B cell (primary cell): ENCODE measurements at regions not wholly inside any gene's neighbourhood (a gene's known extent, or its start where the extent isn't known, plus 50 kb on each side); places are given as distances from the start of the nearest gene placed in this dataset.

Experiments
- ATAC-seq: fragments of 200-7000 bp; cut with Tn5 transposase; one replicate; pipeline ENCODE4 v1.10.0; 2021; ENCODE audit warnings: low read depth, mild to moderate bottlenecking, moderate number of reproducible peaks, moderate library complexity
- CTCF ChIA-PET: fragments of 350-600 bp; sonication (Branson Sonifier 250); formaldehyde crosslinking; loops from one replicate; lab custom pipeline; 2021; ENCODE audit warnings: antibody characterized with exemption, inconsistent platforms; lab: Charles Lee
- POLR2A ChIA-PET: fragments of 350-600 bp; sonication (Branson Sonifier 250); formaldehyde crosslinking; loops from one replicate; lab custom pipeline; 2021; ENCODE audit warnings: antibody characterized with exemption; lab: Charles Lee
- DNase-seq: peaks from one replicate; pipeline ENCODE4 v3.0.0; 2013
- H2AFZ ChIP-seq: 2 replicates; pipeline ENCODE4 v1.6.1; 2012; ENCODE audit warnings: mild to moderate bottlenecking, low read depth, low read length; ENCODE audit not compliant: insufficient read depth, poor library complexity, severe bottlenecking
- H3K27ac ChIP-seq, 2 donors: 1 replicate in 1 of 2; 2 replicates in 1 of 2; pipeline ENCODE4 v1.5.1; 2012 to 2013; ENCODE audit warnings: low read length in 2 of 2, mild to moderate bottlenecking in 2 of 2, moderate library complexity in 1 of 2
- H3K27me3 ChIP-seq, 4 experiments: fragments of 200-600 bp in 1 of 4; sonication (generic) in 1 of 4; replicated peaks in 1 of 4; 1 replicate in 2 of 4; 2 replicates in 2 of 4; pipeline versions ENCODE4 v1.6.1 to v1.7.0; 2013 to 2016; ENCODE audit warnings: low read length in 3 of 4, mild to moderate bottlenecking in 2 of 4, mixed read lengths in 1 of 4, moderate library complexity in 1 of 4; ENCODE audit not compliant: insufficient read depth in 4 of 4, control insufficient read depth in 3 of 4; ENCODE audit errors: control extremely low read depth in 1 of 4
- H3K36me3 ChIP-seq, 2 experiments: replicated peaks in 1 of 2; 1 replicate in 1 of 2; 2 replicates in 1 of 2; pipeline versions ENCODE4 v1.6.1 to v1.7.1; 2013; ENCODE audit warnings: low read length in 1 of 2; ENCODE audit not compliant: insufficient read depth in 2 of 2, control insufficient read depth in 1 of 2; ENCODE audit errors: control extremely low read depth in 1 of 2, extremely low read depth in 1 of 2
- H3K4me1 ChIP-seq, 2 donors: fragments of 200-600 bp in 1 of 2; sonication (generic) in 1 of 2; 1 replicate in 1 of 2; 2 replicates in 1 of 2; pipeline versions ENCODE4 v1.5.1 to v1.6.1; 2013 to 2017; ENCODE audit warnings: low read length in 2 of 2; ENCODE audit not compliant: control insufficient read depth in 2 of 2, insufficient read depth in 2 of 2
- H3K4me2 ChIP-seq: replicated peaks from 2 replicates; pipeline ENCODE3; 2012; ENCODE audit warnings: mild to moderate bottlenecking, low read depth, low read length; ENCODE audit not compliant: poor library complexity, severe bottlenecking
- H3K4me3 ChIP-seq, 5 experiments: fragments of 200-600 bp in 1 of 5; sonication (generic) in 1 of 5; 1 replicate in 3 of 5; 2 replicates in 2 of 5; pipeline versions ENCODE4 v1.5.1 to v1.7.0; 2011 to 2016; ENCODE audit warnings: low read length in 4 of 5, mild to moderate bottlenecking in 4 of 5, low read depth in 2 of 5, control low read depth in 1 of 5, moderate library complexity in 1 of 5; ENCODE audit not compliant: insufficient read depth in 1 of 5; ENCODE audit errors: control extremely low read depth in 1 of 5, extremely low read depth in 1 of 5
- H3K79me2 ChIP-seq: fragments of 200-600 bp; sonication (generic); one replicate; pipeline ENCODE4 v1.6.0; 2016; ENCODE audit warnings: low read length; ENCODE audit not compliant: control insufficient read depth, insufficient read depth
- H3K9ac ChIP-seq: fragments of 200-600 bp; sonication (generic); 2 replicates; pipeline ENCODE4 v1.6.1; 2017; ENCODE audit warnings: mild to moderate bottlenecking, low read length, moderate library complexity
- H3K9me3 ChIP-seq, 3 donors: one replicate each; pipeline versions ENCODE4 v1.6.1 to v1.7.1; 2013; ENCODE audit warnings: low read length in 2 of 3; ENCODE audit not compliant: control insufficient read depth in 2 of 3, insufficient read depth in 1 of 3; ENCODE audit errors: control extremely low read depth in 1 of 3
- H4K20me1 ChIP-seq: 2 replicates; pipeline ENCODE4 v1.6.0; 2012; ENCODE audit warnings: mild to moderate bottlenecking, low read length; ENCODE audit not compliant: insufficient read depth, control insufficient read depth, poor library complexity, severe bottlenecking
- H3K27ac Mint-ChIP-seq: one replicate; pipeline ENCODE4 v1.8.0; 2021; ENCODE audit warnings: mixed read lengths
- H3K27me3 Mint-ChIP-seq: one replicate; pipeline ENCODE4 v1.8.0; 2021; ENCODE audit warnings: mixed read lengths
- H3K4me1 Mint-ChIP-seq: one replicate; pipeline ENCODE4 v1.8.0; 2021; ENCODE audit warnings: mixed read lengths
- H3K4me3 Mint-ChIP-seq: one replicate; pipeline ENCODE4 v1.8.0; 2021; ENCODE audit warnings: mixed read lengths
- H3K9me3 Mint-ChIP-seq: one replicate; pipeline ENCODE4 v1.8.0; 2022; ENCODE audit warnings: mixed read lengths; ENCODE audit not compliant: insufficient read depth
- CTCF ChIP-seq: fragments of 200-600 bp; IDR thresholded peaks from one replicate; pipeline ENCODE4 v1.8.0; 2022; ENCODE audit warnings: antibody characterized with exemption, mild to moderate bottlenecking
- EZH2 ChIP-seq: IDR thresholded peaks from 2 replicates; pipeline ENCODE4 v1.6.1; 2012; ENCODE audit warnings: borderline replicate concordance, low read depth, mild to moderate bottlenecking, moderate library complexity, low read length; ENCODE audit not compliant: insufficient read depth, poor library complexity, severe bottlenecking
- WGBS: methylation state at CpG from one replicate; pipeline ENCODE4 v1.1.5; 2013; ENCODE audit warnings: missing lambda C conversion rate; ENCODE audit not compliant: insufficient coverage; 5-methylcytosine and 5-hydroxymethylcytosine counted together
- intact Hi-C: fragments of 100-400 bp; cut with micrococcal nuclease; formaldehyde crosslinking; loops from one replicate; pipeline ENCODE4 v1.10.0; 2022

GRCh38 chr6:93087606-93088005 is 331.8 kb downstream of the EPHA7 start:
- Mint-ChIP-seq H3K4me3 (no peak overlapping the region), H3K4me1 (no peaks in the 10 kb centered on the region), H3K9me3 (no peaks in the 10 kb centered on the region), H3K27ac (no peak overlapping the region), H3K27me3 (no peaks in the 10 kb centered on the region)
- no peak overlapping the region for H3K4me2 ChIP-seq
- no peaks in the 10 kb centered on the region for H3K36me3 ChIP-seq
- no peaks in the 10 kb centered on the region for H3K27me3 ChIP-seq
- no peaks in the 10 kb centered on the region for H3K4me1 ChIP-seq
- H3K79me2 ChIP-seq = no peaks in the 10 kb centered on the region
- no peak overlapping the region for H3K9ac ChIP-seq
- DNase-seq (no peak), ATAC-seq (no peak)
- H3K4me3 ChIP-seq = no peak overlapping the region
- no CpG with 5 or more reads among the region's 2 CpGs for WGBS
- intact Hi-C loops = no loop called here
- H2AFZ ChIP-seq = no peak overlapping the region
- no peaks in the 10 kb centered on the region for H3K9me3 ChIP-seq
- H3K27ac ChIP-seq = no peak overlapping the region
- ChIA-PET POLR2A (no interaction called here), CTCF (no interaction called here)
- no peaks in the 10 kb centered on the region for H4K20me1 ChIP-seq
- no peak for TF ChIP-seq EZH2
- TF ChIP-seq CTCF = no peak

- H3K4me2 ChIP-seq = no peak overlapping the region
- ChIA-PET POLR2A (no interaction called here), CTCF (no interaction called here)
- no peak overlapping the region for H2AFZ ChIP-seq
- no peak for ATAC-seq
- Mint-ChIP-seq H3K4me3 (no peak overlapping the region), H3K4me1 (no peaks in the 10 kb centered on the region), H3K27me3 (no peaks in the 10 kb centered on the region), H3K27ac (no peak overlapping the region), H3K9me3 (peaks cover 2% of the 10 kb centered on the region)
- H3K36me3 ChIP-seq = no peaks in the 10 kb centered on the region
- no peaks in the 10 kb centered on the region for H4K20me1 ChIP-seq
- H3K4me1 ChIP-seq = no peaks in the 10 kb centered on the region
- no peak overlapping the region for H3K27ac ChIP-seq
- no peak overlapping the region for H3K4me3 ChIP-seq
- TF ChIP-seq EZH2 (no peak), CTCF (no peak)
- H3K27me3 ChIP-seq = no peaks in the 10 kb centered on the region
- no peaks in the 10 kb centered on the region for H3K9me3 ChIP-seq
- intact Hi-C loops = no loop called here
- no peaks in the 10 kb centered on the region for H3K79me2 ChIP-seq
- no peak for DNase-seq
- H3K9ac ChIP-seq = no peak overlapping the region
These were observed 333.0 kb downstream of the EPHA7 start for GRCh38 chr6:93086351-93086750.
